Right lobe of liver (tissue), 6 donors: ENCODE measurements at regions not wholly inside any gene's neighbourhood (a gene's known extent, or its start where the extent isn't known, plus 50 kb on each side); places are given as distances from the start of the nearest gene placed in this dataset.

Experiments
- ATAC-seq, 4 donors: fragments of 200-7000 bp; cut with Tn5 transposase; one replicate each; pipeline ENCODE4 v1.9.1; 2020; ENCODE audit warnings: mild to moderate bottlenecking in 4 of 4, moderate library complexity in 4 of 4
- DNase-seq, 3 donors: peaks; one replicate each; pipeline ENCODE4 v3.0.0-alpha.2; 2020
- H3K27ac ChIP-seq, 3 donors: fragments of 200-600 bp; one replicate each; pipeline ENCODE4 v1.8.0; 2022
- H3K27me3 ChIP-seq, 2 donors: fragments of 200-600 bp; one replicate each; pipeline ENCODE4 v1.8.0; 2022
- H3K36me3 ChIP-seq, 4 donors: fragments of 200-600 bp; sonication (generic) in 1 of 4; one replicate each; pipeline versions ENCODE4 v1.5.1 to v1.8.0; 2017 to 2022; ENCODE audit warnings: control low read depth in 1 of 4
- H3K4me1 ChIP-seq, 4 donors: fragments of 200-600 bp; sonication (generic) in 1 of 4; one replicate each; pipeline versions ENCODE4 v1.5.1 to v1.8.0; 2017 to 2022; ENCODE audit warnings: control low read depth in 1 of 4
- H3K4me3 ChIP-seq, 3 donors: fragments of 200-600 bp; one replicate each; pipeline ENCODE4 v1.8.0; 2022
- H3K9me3 ChIP-seq, 4 donors: fragments of 200-600 bp; sonication (generic) in 1 of 4; one replicate each; pipeline versions ENCODE4 v1.5.1 to v1.8.0; 2017 to 2022; ENCODE audit warnings: control low read depth in 1 of 4
- CTCF ChIP-seq, 4 donors: fragments of 200-600 bp in 3 of 4; fragments of 450-650 bp in 1 of 4; IDR thresholded peaks; one replicate each; pipeline versions ENCODE4 v1.5.1 to v1.8.0; 2016 to 2022; ENCODE audit warnings: antibody characterized with exemption in 4 of 4, mild to moderate bottlenecking in 2 of 4
- POLR2A ChIP-seq: fragments of 450-650 bp; IDR thresholded peaks from one replicate; pipeline ENCODE4 v1.6.1; 2017; ENCODE audit warnings: antibody characterized with exemption, mild to moderate bottlenecking
- WGBS: methylation state at CpG from one replicate; pipeline ENCODE4 v1.1.6; 2018; ENCODE audit warnings: low coverage, low lambda C conversion rate; ENCODE audit not compliant: insufficient coverage; ENCODE audit errors: missing lambda C conversion rate; 5-methylcytosine and 5-hydroxymethylcytosine counted together
- intact Hi-C, 2 donors: fragments of 100-400 bp; cut with DNase I; formaldehyde crosslinking; loops; one replicate each; pipeline versions ENCODE4 v1.11.2 to v1.14.1; 2022
- donor health status: DM: no; HTN: yes; CAD: no.
- donor health status: DM: no; HTN: no; CAD: no.
- donor health status: DM: no; HTN: no; CAD: no.
- donor health status: DM: no; HTN: yes; CAD: no.
- donor health status: DM: no; HTN: yes; CAD: no.

GRCh38 chr16:85168732-85169256 is 56.5 kb upstream of the CIBAR2 start:
- peak overlapping the region in 1 of 3 donors; percentile 83 for H3K27ac ChIP-seq
- peak overlapping the region; percentile 41 to 65 (median 49) for H3K4me3 ChIP-seq
- peak; percentile 76 to 79 (median 78) for DNase-seq
- H3K27me3 ChIP-seq: no peaks in the 10 kb centered on the region
- H3K36me3 ChIP-seq: no peaks in the 10 kb centered on the region
- no peak for TF ChIP-seq POLR2A
- TF ChIP-seq CTCF (IDR thresholded peaks at IDR 0.05): no peak
- 0% methylated on average over 6 of the region's 54 CpGs for WGBS
- intact Hi-C loops: no loop called here
- peak; percentile 10 to 34 (median 15) for ATAC-seq
- no peaks in the 10 kb centered on the region for H3K9me3 ChIP-seq
- H3K4me1 ChIP-seq: peaks cover 0 to 66% (median 16%) of the 10 kb centered on the region in 4 donors

DNA sequence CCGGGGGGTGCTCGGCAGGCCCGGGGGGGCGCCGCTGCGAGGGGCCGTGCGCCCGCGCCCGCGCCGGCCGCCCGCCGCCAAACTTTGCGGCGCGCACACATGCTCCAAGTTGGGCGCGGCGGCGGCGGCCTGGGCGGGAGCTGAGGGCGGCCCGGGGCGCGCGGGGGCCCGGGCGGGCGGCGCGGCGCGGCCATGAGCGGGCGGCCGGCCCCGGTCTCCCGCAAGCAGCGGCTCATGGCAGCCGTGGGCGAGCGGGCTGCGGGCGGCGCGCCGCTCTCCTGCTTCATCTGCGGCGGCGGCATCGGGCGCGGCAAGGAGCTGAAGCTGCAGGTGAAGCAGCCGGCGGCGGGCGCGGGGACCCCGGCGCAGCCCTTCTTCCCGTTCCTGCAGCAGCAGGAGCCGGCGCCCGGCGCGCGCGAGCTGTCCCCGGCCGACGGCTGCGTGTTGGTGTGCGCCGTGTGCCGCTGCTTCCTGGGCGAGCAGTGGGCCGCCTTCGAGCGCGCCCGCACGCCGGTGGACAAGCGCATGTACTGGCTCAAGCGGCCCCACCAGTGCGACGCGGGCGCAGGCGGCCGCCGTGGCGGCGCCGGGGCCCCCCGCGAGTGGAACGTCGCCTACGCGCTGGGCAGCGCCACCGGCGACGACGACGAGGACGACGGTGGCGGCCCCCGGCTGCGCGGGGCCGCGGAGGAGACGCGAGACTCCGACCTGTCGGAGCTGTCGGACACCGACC is 57.2 kb upstream of the CIBAR2 start:
- Histone ChIP-seq H3K27me3 (no peaks in the 10 kb centered on the region), H3K4me1 (peaks cover 0 to 73% (median 19%) of the 10 kb centered on the region in 4 donors), H3K27ac (no peak overlapping the region), H3K9me3 (no peaks in the 10 kb centered on the region), H3K36me3 (no peaks in the 10 kb centered on the region), H3K4me3 (peak overlapping the region; percentile 23 to 48 (median 38))
- DNase-seq (peak in 1 of 3 donors; percentile 37), ATAC-seq (no peak)
- no CpG with 5 or more reads among the region's 125 CpGs for WGBS
- TF ChIP-seq POLR2A: no peak
- no peak for TF ChIP-seq CTCF (IDR thresholded peaks at IDR 0.05)
- intact Hi-C loops: no loop called here

- ATAC-seq (no peak), DNase-seq (peak in 1 of 3 donors; percentile 50)
- H3K9me3 ChIP-seq: no peaks in the 10 kb centered on the region
- TF ChIP-seq CTCF (IDR thresholded peaks at IDR 0.05): no peak
- TF ChIP-seq POLR2A: no peak
- no peaks in the 10 kb centered on the region for H3K36me3 ChIP-seq
- no peaks in the 10 kb centered on the region for H3K27me3 ChIP-seq
- intact Hi-C loops: no loop called here
- no peak overlapping the region for H3K27ac ChIP-seq
- peak overlapping the region in 2 of 3 donors; percentile 38 to 48 for H3K4me3 ChIP-seq
- H3K4me1 ChIP-seq: peaks cover 0 to 76% (median 20%) of the 10 kb centered on the region in 4 donors
- WGBS: 60% methylated on average over 1 of the region's 38 CpGs
Observed at GRCh38 chr16:85170066-85170491, 57.8 kb upstream of the CIBAR2 start.

DNA sequence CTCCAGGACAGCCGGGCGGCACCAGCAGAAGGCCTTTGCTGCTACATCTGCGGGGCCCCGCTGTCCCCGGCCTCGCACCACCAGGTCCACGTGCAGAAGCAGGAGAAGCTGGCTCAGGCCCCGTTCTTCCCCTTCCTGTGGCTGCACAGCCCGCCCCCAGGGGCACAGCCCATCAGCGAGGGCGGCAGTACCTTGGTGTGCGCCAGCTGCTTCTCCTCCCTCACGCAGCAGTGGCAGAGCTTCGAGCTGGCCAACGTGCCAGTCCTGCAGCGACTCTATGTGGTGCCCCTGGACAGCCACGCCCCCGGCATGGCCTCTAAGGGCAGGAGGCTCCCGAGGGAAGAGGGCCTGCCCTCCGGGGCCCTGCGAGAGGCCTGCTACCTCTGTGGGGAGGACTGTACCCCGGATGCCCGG is 58.3 kb upstream of the CIBAR2 start:
- intact Hi-C loops: no loop called here
- peak in 1 of 3 donors; percentile 65 for DNase-seq
- H3K4me1 ChIP-seq: peaks cover 0 to 76% (median 20%) of the 10 kb centered on the region in 4 donors

More for the DNA sequence above, 58.3 kb upstream of the CIBAR2 start:
- Histone ChIP-seq H3K9me3 (no peaks in the 10 kb centered on the region), H3K36me3 (no peaks in the 10 kb centered on the region), H3K4me3 (no peak overlapping the region), H3K27ac (no peak overlapping the region), H3K27me3 (no peaks in the 10 kb centered on the region)
- TF ChIP-seq CTCF (IDR thresholded peaks at IDR 0.05) (peak in 1 of 4 donors; percentile 5), POLR2A (no peak)
- WGBS: no CpG with 5 or more reads among the region's 23 CpGs
- ATAC-seq: no peak
